Esophagus squamous epithelium (tissue), 4 donors: ENCODE measurements at regions not wholly inside any gene's neighbourhood (a gene's known extent, or its start where the extent isn't known, plus 50 kb on each side); places are given as distances from the start of the nearest gene placed in this dataset.

Source experiments
- CTCF ChIP-seq, 6 experiments: fragments of 450-650 bp in 4 of 6; fragments of 200-600 bp in 2 of 6; sonication (generic) in 2 of 6; IDR thresholded peaks; one replicate each; pipeline ENCODE4 v1.5.1; 2016 to 2019; ENCODE audit warnings: antibody characterized with exemption in 6 of 6, mild to moderate bottlenecking in 4 of 6, moderate library complexity in 4 of 6
- POLR2A ChIP-seq, 4 donors: fragments of 450-650 bp; IDR thresholded peaks; one replicate each; pipeline ENCODE4 v1.6.1; 2017; ENCODE audit warnings: antibody characterized with exemption in 4 of 4, mild to moderate bottlenecking in 4 of 4, moderate library complexity in 3 of 4

- TF ChIP-seq CTCF (IDR thresholded peaks at IDR 0.05) (no peak), POLR2A (IDR thresholded peaks at IDR 0.05) (no peak)
Observed at GRCh38 chr3:127110982-127111693, 81.8 kb upstream of the PRR23E start.
